H9 (cell line): ENCODE measurements at regions not wholly inside any gene's neighbourhood (a gene's known extent, or its start where the extent isn't known, plus 50 kb on each side); places are given as distances from the start of the nearest gene placed in this dataset.

ENCODE experiments used
- DNase-seq: peaks from one replicate; pipeline ENCODE4 v3.0.0-alpha.2; 2017
- H2AFZ ChIP-seq: one replicate; pipeline ENCODE4 v1.6.1; 2013; ENCODE audit warnings: mild to moderate bottlenecking, low read length, control low read depth, moderate library complexity
- H2AK5ac ChIP-seq: 2 replicates; pipeline ENCODE4 v1.6.1; 2013; ENCODE audit warnings: low read length, control low read depth, mixed read lengths; ENCODE audit not compliant: insufficient read length
- H2BK120ac ChIP-seq: one replicate; pipeline ENCODE4 v1.6.1; 2013; ENCODE audit warnings: low read depth, mild to moderate bottlenecking, low read length, control low read depth, inconsistent platforms; ENCODE audit not compliant: poor library complexity, severe bottlenecking
- H2BK12ac ChIP-seq: 2 replicates; pipeline ENCODE4 v1.6.1; 2013; ENCODE audit warnings: low read length, control low read depth, mixed read lengths, low read depth; ENCODE audit not compliant: insufficient read length
- H2BK15ac ChIP-seq: 2 replicates; pipeline ENCODE4 v1.6.1; 2013; ENCODE audit warnings: low read depth, low read length, control low read depth
- H2BK20ac ChIP-seq: one replicate; pipeline ENCODE4 v1.6.1; 2013; ENCODE audit warnings: low read depth, mild to moderate bottlenecking, low read length, control low read depth, inconsistent platforms; ENCODE audit not compliant: poor library complexity, severe bottlenecking
- H2BK5ac ChIP-seq: 2 replicates; pipeline ENCODE4 v1.6.1; 2013; ENCODE audit warnings: low read length, control low read depth, mixed read lengths; ENCODE audit not compliant: insufficient read length
- H3K14ac ChIP-seq: 2 replicates; pipeline ENCODE4 v1.6.1; 2013; ENCODE audit warnings: low read length, control low read depth; ENCODE audit not compliant: insufficient read depth
- H3K18ac ChIP-seq: 2 replicates; pipeline ENCODE4 v1.6.1; 2013; ENCODE audit warnings: low read depth, mild to moderate bottlenecking, mixed read lengths, low read length, control low read depth; ENCODE audit not compliant: insufficient read length
- H3K23ac ChIP-seq: 2 replicates; pipeline ENCODE4 v1.6.1; 2013; ENCODE audit warnings: low read length, control low read depth, mixed read lengths, low read depth; ENCODE audit not compliant: insufficient read length
- H3K23me2 ChIP-seq: 2 replicates; pipeline ENCODE4 v1.6.1; 2013; ENCODE audit warnings: low read depth, mild to moderate bottlenecking, mixed read lengths, low read length, control low read depth; ENCODE audit not compliant: insufficient read length, poor library complexity, severe bottlenecking
- H3K27ac ChIP-seq: 2 replicates; pipeline ENCODE4 v1.5.1; 2013; ENCODE audit warnings: low read length, control low read depth, mixed read lengths, low read depth; ENCODE audit not compliant: insufficient read length
- H3K27me3 ChIP-seq: 2 replicates; pipeline ENCODE4 v1.6.1; 2013; ENCODE audit warnings: low read length, control low read depth, inconsistent platforms; ENCODE audit not compliant: insufficient read depth
- H3K4ac ChIP-seq: 2 replicates; pipeline ENCODE4 v1.6.1; 2013; ENCODE audit warnings: low read depth, mild to moderate bottlenecking, control low read depth, inconsistent platforms, low read length, moderate library complexity
- H3K4me1 ChIP-seq: 2 replicates; pipeline ENCODE4 v1.6.1; 2013; ENCODE audit warnings: low read length, control low read depth, inconsistent platforms; ENCODE audit not compliant: insufficient read depth
- H3K4me2 ChIP-seq: 2 replicates; pipeline ENCODE4 v1.6.1; 2013; ENCODE audit warnings: low read length, control low read depth, mixed read lengths; ENCODE audit not compliant: insufficient read length, insufficient read depth
- H3K56ac ChIP-seq: 2 replicates; pipeline ENCODE4 v1.6.1; 2013; ENCODE audit warnings: low read depth, mild to moderate bottlenecking, mixed read lengths, low read length, control low read depth; ENCODE audit not compliant: insufficient read length
- H3K79me1 ChIP-seq: 2 replicates; pipeline ENCODE4 v1.6.1; 2013; ENCODE audit warnings: low read depth, mild to moderate bottlenecking, moderate library complexity, low read length, control low read depth, inconsistent platforms; ENCODE audit not compliant: insufficient read depth, poor library complexity, severe bottlenecking
- H3K79me2 ChIP-seq: 2 replicates; pipeline ENCODE4 v1.6.1; 2013; ENCODE audit warnings: low read length, control low read depth, inconsistent platforms; ENCODE audit not compliant: insufficient read depth
- H3K9ac ChIP-seq: 2 replicates; pipeline ENCODE4 v1.6.1; 2013; ENCODE audit warnings: low read length, control low read depth, mixed read lengths; ENCODE audit not compliant: insufficient read length; ENCODE audit errors: extremely low read depth
- H3K9me3 ChIP-seq: one replicate; pipeline ENCODE4 v1.6.1; 2013; ENCODE audit warnings: low read depth, low read length, inconsistent platforms; ENCODE audit not compliant: control insufficient read depth
- H3T11ph ChIP-seq: one replicate; pipeline ENCODE4 v1.6.1; 2013; ENCODE audit warnings: mild to moderate bottlenecking, low read length, control low read depth, inconsistent platforms
- H4K20me1 ChIP-seq: one replicate; pipeline ENCODE4 v1.6.1; 2013; ENCODE audit not compliant: control insufficient read depth, insufficient read length, insufficient read depth
- H4K5ac ChIP-seq: 2 replicates; pipeline ENCODE4 v1.6.1; 2013; ENCODE audit warnings: low read depth, mild to moderate bottlenecking, mixed read lengths, low read length, control low read depth; ENCODE audit not compliant: insufficient read length
- H4K8ac ChIP-seq: replicated peaks from 2 replicates; pipeline ENCODE4 v1.6.1; 2013; ENCODE audit warnings: low read length, control low read depth, mixed read lengths, low read depth; ENCODE audit not compliant: insufficient read length
- H4K91ac ChIP-seq: 2 replicates; pipeline ENCODE4 v1.6.1; 2013; ENCODE audit warnings: low read depth, mild to moderate bottlenecking, moderate library complexity, mixed read lengths, low read length, control low read depth; ENCODE audit not compliant: insufficient read length
- H3K27ac Mint-ChIP-seq, 3 experiments: 2 replicates in 2 of 3; 3 replicates in 1 of 3; pipeline ENCODE4 v1.8.0; 2020 to 2021; ENCODE audit warnings: mixed read lengths in 3 of 3, mild to moderate bottlenecking in 1 of 3, moderate library complexity in 1 of 3
- H3K27me3 Mint-ChIP-seq: 2 replicates; pipeline ENCODE4 v1.8.0; 2021; ENCODE audit warnings: low read depth, mild to moderate bottlenecking, moderate library complexity, mixed read lengths
- H3K36me3 Mint-ChIP-seq, 3 experiments: 2 replicates in 2 of 3; 3 replicates in 1 of 3; pipeline ENCODE4 v1.8.0; 2020 to 2021; ENCODE audit warnings: low read depth in 3 of 3, mixed read lengths in 3 of 3; ENCODE audit not compliant: insufficient read depth in 1 of 3
- H3K4me1 Mint-ChIP-seq, 2 experiments: 2 replicates each; pipeline ENCODE4 v1.8.0; 2020; ENCODE audit warnings: mixed read lengths in 2 of 2
- H3K4me3 Mint-ChIP-seq, 2 experiments: 2 replicates in 1 of 2; 3 replicates in 1 of 2; pipeline ENCODE4 v1.8.0; 2020 to 2021; ENCODE audit warnings: mild to moderate bottlenecking in 2 of 2, mixed read lengths in 2 of 2, moderate library complexity in 1 of 2
- H3K9me3 Mint-ChIP-seq, 2 experiments: 2 replicates in 1 of 2; 3 replicates in 1 of 2; pipeline ENCODE4 v1.8.0; 2020; ENCODE audit warnings: mild to moderate bottlenecking in 2 of 2, mixed read lengths in 2 of 2, moderate library complexity in 1 of 2
- WGBS: extraction: QIAGEN DNeasy Blood & Tissue Kit; methylation state at CpG from one replicate; pipeline ENCODE4 v1.1.7; 2013; ENCODE audit warnings: missing lambda C conversion rate, low lambda C conversion rate, mixed read lengths; ENCODE audit not compliant: insufficient read length; ENCODE audit errors: extremely low coverage; 5-methylcytosine and 5-hydroxymethylcytosine counted together
- TF ChIP-seq, protein P1 (sequence below): fragments of 200-600 bp; sonication (generic); conservative IDR thresholded peaks from 3 replicates; pipeline ENCODE4 v1.8.0; 2021; ENCODE audit warnings: antibody characterized with exemption, mild to moderate bottlenecking

DNA sequence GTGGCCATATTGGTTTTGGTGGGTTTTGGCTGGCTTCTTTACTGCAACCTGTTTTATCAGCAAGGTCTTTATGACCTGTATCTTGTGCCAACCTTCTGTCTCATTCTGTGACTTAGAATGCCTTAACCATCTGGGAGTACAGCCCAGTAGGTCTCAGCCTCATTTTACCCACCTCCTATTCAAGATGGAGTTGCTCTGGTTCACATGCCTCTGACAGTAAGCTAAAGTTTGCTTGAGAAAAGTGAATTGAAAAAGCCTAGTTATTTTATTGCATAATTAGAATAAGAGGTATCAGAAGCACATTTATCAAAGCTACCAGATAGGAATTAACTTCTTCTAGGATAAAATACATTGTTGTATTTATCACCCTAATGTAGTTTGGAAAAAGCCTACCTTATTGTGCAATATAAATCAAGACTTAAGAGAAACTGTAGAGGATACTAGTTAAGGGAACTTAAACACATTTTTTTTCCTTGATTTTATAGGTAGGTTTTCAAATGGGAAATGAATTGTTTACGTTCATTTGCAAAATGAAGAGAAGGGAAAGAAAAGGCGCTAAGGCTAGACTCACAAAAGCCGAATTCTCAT lies 202.3 kb upstream of the KCNJ16 start:
- no CpG with 5 or more reads among the region's 3 CpGs for WGBS
- no peak overlapping the region for H3K23ac ChIP-seq
- H3K79me1 ChIP-seq = no peaks in the 10 kb centered on the region
- H4K5ac ChIP-seq = no peak overlapping the region
- peaks cover 1 to 4% (median 1%) of the 10 kb centered on the region in 3 experiments; a peak in 3 of 7 replicates for H3K36me3 Mint-ChIP-seq
- no peak overlapping the region for H4K8ac ChIP-seq
- H3K9ac ChIP-seq = no peak overlapping the region
- peaks cover 1 to 3% of the 10 kb centered on the region in 2 experiments; a peak in 1 of 5 replicates for H3K9me3 Mint-ChIP-seq
- H3K14ac ChIP-seq = no peak overlapping the region
- H3K79me2 ChIP-seq = no peaks in the 10 kb centered on the region
- no peak overlapping the region for H2AFZ ChIP-seq
- no peaks in the 10 kb centered on the region for H3K27me3 Mint-ChIP-seq
- H2BK5ac ChIP-seq = no peak overlapping the region
- H3K4me1 ChIP-seq = peaks cover 10% of the 10 kb centered on the region
- H3K18ac ChIP-seq = no peak overlapping the region
- H3T11ph ChIP-seq = no peak overlapping the region
- no peak overlapping the region for H3K27ac ChIP-seq
- H3K4me3 Mint-ChIP-seq = no peak overlapping the region
- DNase-seq = no peak
- no peaks in the 10 kb centered on the region for H3K23me2 ChIP-seq
- no peak overlapping the region for H2AK5ac ChIP-seq
- H2BK12ac ChIP-seq = no peak overlapping the region
- H3K27me3 ChIP-seq = no peaks in the 10 kb centered on the region
- H3K56ac ChIP-seq = no peak overlapping the region
- no peak overlapping the region for H2BK120ac ChIP-seq
- no peak overlapping the region for H2BK20ac ChIP-seq
- TF ChIP-seq, protein P1, sequence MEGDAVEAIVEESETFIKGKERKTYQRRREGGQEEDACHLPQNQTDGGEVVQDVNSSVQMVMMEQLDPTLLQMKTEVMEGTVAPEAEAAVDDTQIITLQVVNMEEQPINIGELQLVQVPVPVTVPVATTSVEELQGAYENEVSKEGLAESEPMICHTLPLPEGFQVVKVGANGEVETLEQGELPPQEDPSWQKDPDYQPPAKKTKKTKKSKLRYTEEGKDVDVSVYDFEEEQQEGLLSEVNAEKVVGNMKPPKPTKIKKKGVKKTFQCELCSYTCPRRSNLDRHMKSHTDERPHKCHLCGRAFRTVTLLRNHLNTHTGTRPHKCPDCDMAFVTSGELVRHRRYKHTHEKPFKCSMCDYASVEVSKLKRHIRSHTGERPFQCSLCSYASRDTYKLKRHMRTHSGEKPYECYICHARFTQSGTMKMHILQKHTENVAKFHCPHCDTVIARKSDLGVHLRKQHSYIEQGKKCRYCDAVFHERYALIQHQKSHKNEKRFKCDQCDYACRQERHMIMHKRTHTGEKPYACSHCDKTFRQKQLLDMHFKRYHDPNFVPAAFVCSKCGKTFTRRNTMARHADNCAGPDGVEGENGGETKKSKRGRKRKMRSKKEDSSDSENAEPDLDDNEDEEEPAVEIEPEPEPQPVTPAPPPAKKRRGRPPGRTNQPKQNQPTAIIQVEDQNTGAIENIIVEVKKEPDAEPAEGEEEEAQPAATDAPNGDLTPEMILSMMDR = no peak
- H3K4ac ChIP-seq = no peak overlapping the region
- H4K91ac ChIP-seq = no peak overlapping the region
- no peak overlapping the region for H2BK15ac ChIP-seq
- no peaks in the 10 kb centered on the region for H3K9me3 ChIP-seq
- no peaks in the 10 kb centered on the region for H4K20me1 ChIP-seq
- H3K4me1 Mint-ChIP-seq = peaks cover 28 to 36% of the 10 kb centered on the region in 2 experiments
- H3K4me2 ChIP-seq = no peak overlapping the region
- H3K27ac Mint-ChIP-seq = no peak overlapping the region
